ENCODE measurements at regions not wholly inside any gene's neighbourhood (a gene's known extent, or its start where the extent isn't known, plus 50 kb on each side); places are given as distances from the start of the nearest gene placed in this dataset.

DNA sequence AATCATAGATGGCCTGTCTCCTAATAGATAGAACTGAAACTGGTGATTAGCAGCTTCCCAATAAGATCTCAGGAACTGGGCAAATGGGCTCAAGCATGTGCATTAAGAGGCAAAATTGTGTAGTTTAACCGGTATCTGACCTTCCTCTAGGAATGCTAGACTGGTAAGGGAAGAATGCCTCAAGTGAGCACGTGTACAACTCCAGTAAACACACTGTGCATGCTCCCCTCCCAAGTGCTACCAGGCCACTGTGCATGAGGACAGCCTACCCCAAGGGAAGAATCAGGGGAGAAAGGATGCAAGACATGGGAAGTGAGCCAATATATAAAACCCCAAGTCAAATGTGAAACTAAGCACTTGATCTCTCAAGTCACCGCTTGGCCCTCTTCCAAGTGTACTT, 1157.4 kb upstream of the CDH18 start (continued):
- TF ChIP-seq E2F8 (IDR thresholded peaks at IDR 0.05; ENCODE audit: low read depth, partially characterized antibody) (no peak), ZZZ3 (IDR thresholded peaks at IDR 0.05; ENCODE audit: control insufficient read depth, insufficient read length, low read depth) (no peak), SREBF2 (IDR thresholded peaks at IDR 0.05; ENCODE audit: low read length) (no peak), CHD1 (IDR thresholded peaks at IDR 0.05; ENCODE audit: low read depth, low read length) (no peak), SPI1 (IDR thresholded peaks at IDR 0.05; ENCODE audit: borderline replicate concordance, insufficient read depth, low read depth, low read length) (no peak)
- TF ChIP-seq, protein P1, sequence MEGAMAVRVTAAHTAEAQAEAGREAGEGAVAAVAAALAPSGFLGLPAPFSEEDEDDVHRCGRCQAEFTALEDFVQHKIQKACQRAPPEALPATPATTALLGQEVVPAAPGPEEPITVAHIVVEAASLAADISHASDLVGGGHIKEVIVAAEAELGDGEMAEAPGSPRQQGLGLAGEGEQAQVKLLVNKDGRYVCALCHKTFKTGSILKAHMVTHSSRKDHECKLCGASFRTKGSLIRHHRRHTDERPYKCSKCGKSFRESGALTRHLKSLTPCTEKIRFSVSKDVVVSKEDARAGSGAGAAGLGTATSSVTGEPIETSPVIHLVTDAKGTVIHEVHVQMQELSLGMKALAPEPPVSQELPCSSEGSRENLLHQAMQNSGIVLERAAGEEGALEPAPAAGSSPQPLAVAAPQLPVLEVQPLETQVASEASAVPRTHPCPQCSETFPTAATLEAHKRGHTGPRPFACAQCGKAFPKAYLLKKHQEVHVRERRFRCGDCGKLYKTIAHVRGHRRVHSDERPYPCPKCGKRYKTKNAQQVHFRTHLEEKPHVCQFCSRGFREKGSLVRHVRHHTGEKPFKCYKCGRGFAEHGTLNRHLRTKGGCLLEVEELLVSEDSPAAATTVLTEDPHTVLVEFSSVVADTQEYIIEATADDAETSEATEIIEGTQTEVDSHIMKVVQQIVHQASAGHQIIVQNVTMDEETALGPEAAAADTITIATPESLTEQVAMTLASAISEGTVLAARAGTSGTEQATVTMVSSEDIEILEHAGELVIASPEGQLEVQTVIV (IDR thresholded peaks at IDR 0.05; ENCODE audit: borderline replicate concordance, partially characterized antibody), result no peak

DNA sequence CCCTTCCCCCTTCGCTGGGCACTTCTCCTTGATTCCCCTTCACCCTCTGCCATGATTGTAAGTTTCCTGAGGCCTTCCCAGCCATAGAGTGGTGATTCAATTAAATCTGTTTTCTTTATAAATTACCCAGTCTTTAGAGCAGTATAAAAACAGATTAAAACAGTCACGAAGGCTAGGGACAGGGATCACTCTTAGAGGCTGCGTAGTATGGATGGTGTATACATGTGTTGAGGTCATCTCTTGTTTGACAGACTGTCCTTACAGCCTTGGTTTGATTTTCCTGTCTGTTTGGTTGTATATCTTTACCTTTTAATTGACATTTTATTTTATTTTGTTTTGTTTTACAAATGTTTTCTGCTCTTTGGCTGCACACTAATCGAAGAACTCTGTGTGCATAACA, 1155.7 kb upstream of the CDH18 start:
- BruUV-seq (replicated peaks), result no TSS peak
- intact Hi-C loops (cut with micrococcal nuclease; ENCODE audit: unreplicated experiment), result no loop called here
- FAIRE-seq, result no peak
- H3K36me3 ChIP-seq (ENCODE audit: control insufficient read depth in 2 of 2, insufficient read depth in 2 of 2, low read length in 1 of 2), result no peaks in the 10 kb centered on the region
- in situ Hi-C loops (cut with MboI), result no loop called here
- H3K79me2 ChIP-seq (ENCODE audit: control insufficient read depth, insufficient read depth, low read length), result no peaks in the 10 kb centered on the region
- 9% methylated on average over 4 of the region's 4 CpGs for WGBS (ENCODE audit: insufficient coverage, insufficient replicate concordance, low lambda C conversion rate, missing lambda C conversion rate)
- no peak overlapping the region for H2AFZ ChIP-seq (ENCODE audit: control insufficient read depth, low read depth, low read length)
- POLR2A ChIA-PET, result no interaction called here
- no peak overlapping the region for H3K4me3 ChIP-seq
- DNase-seq (ENCODE audit: low read depth, low spot score), result no peak
- RAD21 ChIA-PET (ENCODE audit: unreplicated experiment), result no interaction called here
- H3K4me2 ChIP-seq (ENCODE audit: control insufficient read depth, insufficient read depth), result no peak overlapping the region
- H3K9me3 ChIP-seq (replicated peaks; ENCODE audit: control insufficient read depth, insufficient read depth, low read length), result no peaks in the 10 kb centered on the region
- H3K27me3 ChIP-seq (replicated peaks in 1 of 2; ENCODE audit: control insufficient read depth in 2 of 2, insufficient read depth in 2 of 2, low read length in 1 of 2), result no peaks in the 10 kb centered on the region
- SMC1A ChIA-PET (ENCODE audit: uncharacterized antibody, unreplicated experiment), result no interaction called here
- H3K9ac ChIP-seq (ENCODE audit: control insufficient read depth, insufficient read depth, low read length), result no peak overlapping the region
- H3K4me1 ChIP-seq (ENCODE audit: control insufficient read depth, insufficient read depth, low read length), result no peaks in the 10 kb centered on the region
- CTCF ChIA-PET, result no interaction called here
- no peak overlapping the region for H3K27ac ChIP-seq (ENCODE audit: control insufficient read depth, insufficient read depth)
- no peaks in the 10 kb centered on the region for H4K20me1 ChIP-seq (ENCODE audit: control insufficient read depth, insufficient read depth)
- ATAC-seq, result no peak
- TF ChIP-seq SUPT20H (IDR thresholded peaks at IDR 0.05; ENCODE audit: borderline replicate concordance, control insufficient read depth, low read depth, low read length), result no peak
- no peak for TF ChIP-seq ZNF687 (IDR thresholded peaks at IDR 0.05)
- no peak for TF ChIP-seq BMI1 (IDR thresholded peaks at IDR 0.05; ENCODE audit: borderline replicate concordance)
- TF ChIP-seq IKZF1 (conservative IDR thresholded peaks at IDR 0.05), result no peak
- TF ChIP-seq EGR1 (IDR thresholded peaks at IDR 0.05; ENCODE audit: borderline replicate concordance in 1 of 2, low read depth in 2 of 2, low read length in 2 of 2), result no peak
- no peak for TF ChIP-seq RAD51 (IDR thresholded peaks at IDR 0.05)
- TF ChIP-seq KAT2A (conservative IDR thresholded peaks at IDR 0.05; ENCODE audit: control insufficient read depth, low read depth, low read length), result no peak
- no peak for TF ChIP-seq ZNF24 (IDR thresholded peaks at IDR 0.05)
- TF ChIP-seq KLF5 (IDR thresholded peaks at IDR 0.05; ENCODE audit: partially characterized antibody), result no peak

All from GM12878 (cell line).